Renal cortical epithelial cell (primary cell): ENCODE measurements at regions not wholly inside any gene's neighbourhood (a gene's known extent, or its start where the extent isn't known, plus 50 kb on each side); places are given as distances from the start of the nearest gene placed in this dataset.
"Not testable (repeated sequence)": the region's sequence is repeated elsewhere in the genome, so short reads cannot be mapped to it uniquely, and the experiment has no call there.

Experiments used
- DNase-seq: peaks from one replicate; pipeline ENCODE4 v3.0.0-alpha.2; 2011; ENCODE audit warnings: low read depth

DNA sequence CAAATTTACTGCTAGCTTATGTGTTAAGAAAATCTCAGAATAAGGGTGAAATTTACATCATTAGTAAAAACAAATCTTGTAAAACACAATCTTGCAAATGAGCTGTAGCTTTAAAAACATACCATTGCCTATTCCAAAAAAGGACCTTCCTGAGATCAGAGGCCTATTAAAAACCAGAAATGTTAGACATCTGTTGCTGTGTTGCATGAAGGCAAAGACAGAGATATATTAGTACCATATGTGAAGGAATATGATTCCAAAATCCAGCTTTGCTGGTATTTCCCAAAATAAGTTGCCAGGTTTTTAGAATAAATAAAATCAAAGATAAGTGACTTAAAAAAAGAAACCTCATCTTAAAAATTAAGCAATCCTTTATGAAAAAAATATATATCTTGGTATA lies 504.1 kb upstream of the CDIN1 start:
- no peak for DNase-seq

DNA sequence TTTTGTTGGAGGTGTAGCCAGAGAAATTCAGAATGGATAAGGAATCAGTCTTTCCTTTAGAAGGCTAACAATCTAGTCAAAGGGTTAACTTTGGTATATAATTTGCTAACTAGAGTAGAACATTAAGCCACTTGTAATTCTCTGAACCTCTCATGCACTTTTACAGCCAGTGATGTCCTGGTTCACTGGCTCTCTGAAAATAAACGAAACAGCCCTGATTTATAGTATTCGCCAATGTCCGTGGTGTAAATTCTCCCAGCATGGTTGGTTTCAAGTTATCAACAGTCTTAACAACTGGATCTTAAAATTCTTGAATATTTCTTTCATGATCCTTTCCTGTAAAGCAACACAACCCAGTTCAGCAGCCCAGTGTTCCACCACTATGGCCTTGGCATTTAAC lies 500.4 kb upstream of the CDIN1 start:
- peak; percentile 64 for DNase-seq

DNA sequence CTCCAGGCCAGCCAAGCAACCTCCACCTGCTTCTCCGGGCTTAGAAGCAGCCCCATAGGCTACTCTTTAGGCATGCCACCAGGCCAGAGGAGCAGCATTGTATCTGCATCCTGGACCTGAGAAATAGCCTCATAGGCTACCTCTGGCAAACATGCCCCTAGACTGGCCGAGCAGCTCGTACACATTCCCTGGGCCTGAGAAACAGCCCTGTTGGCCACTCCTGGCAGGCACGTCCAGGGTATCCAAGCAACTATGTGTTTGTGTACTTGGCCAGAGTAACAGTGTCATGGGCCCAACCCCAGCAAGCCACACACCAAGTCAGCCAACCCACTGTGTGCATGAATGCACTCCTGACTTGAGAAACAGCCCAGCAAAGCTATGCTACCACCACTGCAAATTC lies 498.7 kb upstream of the CDIN1 start:
- peak; percentile 29 for DNase-seq

DNA sequence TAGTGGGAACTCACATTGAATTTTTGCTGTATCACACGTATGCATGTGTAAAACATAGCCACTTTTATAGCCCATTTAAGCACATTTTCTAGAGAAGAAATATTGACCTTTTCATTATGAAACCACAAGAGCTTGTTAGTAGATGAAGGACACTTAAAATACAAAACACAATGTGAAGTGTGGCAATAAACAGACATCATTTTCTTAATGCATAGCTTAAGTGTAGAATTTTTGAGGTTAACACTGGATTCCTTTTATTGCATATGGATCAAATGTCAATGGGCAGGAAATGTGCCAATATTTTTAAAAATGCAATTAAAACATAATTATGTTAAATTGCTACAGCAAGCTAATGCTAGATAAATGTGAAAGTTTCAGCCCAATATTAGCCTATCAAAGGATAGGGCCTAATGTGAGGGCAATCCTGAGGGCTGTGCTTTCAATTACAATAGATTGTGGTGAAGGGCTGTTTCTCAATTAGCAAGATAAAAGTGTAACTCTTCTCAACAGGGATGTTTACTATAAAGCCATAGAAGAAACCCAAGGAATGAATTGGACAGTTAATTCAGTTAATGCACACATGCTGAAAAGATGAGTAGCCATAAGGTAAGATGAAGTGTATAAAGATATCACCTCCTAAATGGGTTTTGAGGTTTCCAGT lies 489.0 kb upstream of the CDIN1 start:
- no peak for DNase-seq

DNA sequence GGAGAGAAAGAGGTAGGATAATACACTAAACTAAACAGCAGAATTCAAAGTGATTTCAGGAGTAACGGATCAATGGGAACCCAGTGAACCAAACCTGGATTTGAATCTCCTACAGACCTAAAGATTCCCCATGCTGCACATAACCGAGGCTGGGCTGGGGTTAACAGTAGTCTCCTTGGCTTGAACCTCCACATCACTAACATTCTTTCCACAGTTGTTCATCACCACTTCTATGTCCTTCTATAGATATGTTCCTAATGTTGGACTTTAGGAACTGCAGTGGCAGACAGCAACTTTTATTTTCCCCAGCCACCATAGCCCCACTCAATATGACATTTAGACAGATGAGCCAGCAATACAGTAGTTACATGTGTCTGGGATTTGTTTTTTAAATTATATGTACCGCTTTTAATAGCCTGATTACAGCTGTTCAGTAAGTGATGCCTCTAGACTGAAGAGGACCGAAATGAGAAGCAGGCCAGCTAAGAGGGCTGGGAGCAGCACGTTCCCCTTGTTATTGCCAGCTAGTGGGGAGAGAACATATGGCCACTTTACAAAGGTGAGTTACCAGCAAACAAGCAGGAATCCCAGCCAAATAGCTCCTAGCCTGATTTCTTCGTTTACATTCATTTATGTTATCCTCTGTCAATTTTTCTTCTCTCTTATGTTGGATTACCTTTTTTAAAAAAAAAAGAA lies 472.6 kb upstream of the CDIN1 start:
- DNase-seq, result no peak

DNA sequence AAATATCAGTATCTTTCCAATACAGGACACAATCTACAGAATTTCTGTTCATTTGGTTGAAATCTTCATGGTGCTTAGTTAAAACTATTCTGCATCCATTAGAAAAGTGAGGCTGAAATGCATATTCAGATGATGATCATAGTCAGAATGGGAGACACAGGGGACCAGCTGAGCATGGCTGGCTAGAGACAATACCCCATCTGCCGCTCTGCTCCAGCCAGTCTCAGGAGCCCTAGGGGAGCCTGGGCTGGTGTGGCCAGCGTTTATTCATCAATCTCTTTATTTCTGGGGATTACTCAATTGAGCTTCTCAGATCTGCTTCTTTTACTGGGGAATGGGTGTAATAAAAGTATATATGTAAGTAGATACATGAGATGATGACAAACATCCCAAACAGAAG lies 470.9 kb upstream of the CDIN1 start:
- DNase-seq, result no peak

DNA sequence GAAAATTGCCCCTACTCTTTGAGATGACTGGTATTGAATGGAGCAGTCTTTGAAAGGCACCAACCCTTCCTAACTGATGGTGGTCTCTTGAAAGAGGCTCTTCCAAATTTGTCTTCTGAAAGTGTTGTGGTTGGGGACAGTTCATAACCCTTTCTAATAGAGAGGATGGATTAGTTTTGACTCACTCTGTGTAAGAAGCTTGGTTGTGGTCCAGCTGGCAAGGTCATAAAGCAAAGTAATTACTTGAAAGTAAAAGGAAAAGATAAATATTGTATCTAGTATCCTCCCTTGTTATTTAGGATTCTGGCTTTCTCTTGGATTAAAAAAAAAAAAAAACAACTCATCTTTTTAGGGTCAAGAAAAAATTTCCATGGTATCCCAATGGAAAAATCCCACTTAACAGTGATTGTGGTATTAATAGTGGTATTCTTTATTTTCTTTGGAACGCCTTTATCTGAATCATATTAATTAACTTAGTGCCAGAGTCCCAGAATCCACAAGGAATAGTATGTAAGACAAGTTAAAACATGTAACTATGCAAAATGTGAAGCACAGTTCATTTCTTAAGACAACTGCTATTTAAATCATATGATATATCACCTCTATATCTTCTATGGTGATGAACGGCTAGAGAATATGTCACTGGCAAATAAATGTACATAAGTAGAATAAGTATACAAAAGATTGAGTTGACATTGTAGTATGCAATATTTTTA lies 469.3 kb upstream of the CDIN1 start:
- peak; percentile 7 for DNase-seq

DNA sequence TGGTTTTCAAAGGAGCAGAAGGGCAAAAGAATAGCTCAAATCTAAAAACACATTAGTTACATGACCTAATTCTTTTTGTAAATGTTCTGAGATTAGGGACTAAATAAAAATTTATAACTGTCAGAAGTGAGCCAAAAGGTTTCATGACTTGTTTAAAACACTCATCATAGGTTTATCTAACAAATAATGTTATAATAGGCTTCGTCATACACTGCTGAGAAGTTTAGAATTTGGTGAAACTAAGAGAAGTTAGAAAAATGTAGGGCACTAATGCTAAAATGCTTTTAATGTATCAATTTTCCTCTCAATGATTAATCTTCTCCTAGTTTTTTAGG lies 468.8 kb upstream of the CDIN1 start:
- DNase-seq, result no peak

DNA sequence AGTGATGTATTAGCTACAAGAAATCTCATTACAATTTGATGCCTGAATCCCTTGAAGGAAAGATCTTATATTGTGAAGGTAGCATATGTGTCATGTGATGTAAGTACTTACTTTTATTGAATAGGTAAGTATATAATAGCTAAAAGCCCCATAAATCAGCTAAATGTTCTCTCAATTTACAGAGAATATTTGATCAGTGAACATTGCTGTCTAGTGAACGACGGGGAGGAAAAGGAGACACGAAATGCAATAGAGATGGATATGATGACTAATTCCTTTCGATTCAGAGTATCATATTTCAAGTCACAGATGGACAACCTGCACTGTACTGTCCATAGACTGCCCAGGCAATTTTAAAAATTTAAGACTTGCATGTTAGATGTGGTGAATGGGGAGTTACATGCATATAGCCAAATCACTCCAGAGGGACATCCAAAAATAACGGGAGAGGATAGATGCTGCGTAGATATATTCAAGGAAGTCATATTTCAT lies 462.1 kb upstream of the CDIN1 start:
- DNase-seq, result no peak

DNA sequence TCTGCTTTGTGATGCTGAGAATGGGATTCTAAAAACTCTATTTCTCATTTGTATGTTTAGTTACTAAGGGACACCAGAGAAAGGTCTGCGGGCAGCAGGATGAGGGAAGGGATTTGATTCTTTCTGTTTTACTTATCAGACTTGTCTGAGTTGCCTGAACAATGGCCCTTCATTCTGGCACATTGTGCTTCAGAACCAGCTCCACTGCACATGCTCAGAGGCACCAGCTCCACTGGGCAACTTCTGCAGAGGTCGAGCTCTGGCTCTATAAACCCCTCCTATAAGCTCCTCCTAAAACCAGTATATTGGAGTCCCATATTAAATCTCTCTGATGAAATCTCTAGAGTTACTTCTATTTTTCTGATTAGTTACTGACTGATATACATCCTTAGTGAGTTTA lies 453.2 kb upstream of the CDIN1 start:
- DNase-seq, result no peak

DNA sequence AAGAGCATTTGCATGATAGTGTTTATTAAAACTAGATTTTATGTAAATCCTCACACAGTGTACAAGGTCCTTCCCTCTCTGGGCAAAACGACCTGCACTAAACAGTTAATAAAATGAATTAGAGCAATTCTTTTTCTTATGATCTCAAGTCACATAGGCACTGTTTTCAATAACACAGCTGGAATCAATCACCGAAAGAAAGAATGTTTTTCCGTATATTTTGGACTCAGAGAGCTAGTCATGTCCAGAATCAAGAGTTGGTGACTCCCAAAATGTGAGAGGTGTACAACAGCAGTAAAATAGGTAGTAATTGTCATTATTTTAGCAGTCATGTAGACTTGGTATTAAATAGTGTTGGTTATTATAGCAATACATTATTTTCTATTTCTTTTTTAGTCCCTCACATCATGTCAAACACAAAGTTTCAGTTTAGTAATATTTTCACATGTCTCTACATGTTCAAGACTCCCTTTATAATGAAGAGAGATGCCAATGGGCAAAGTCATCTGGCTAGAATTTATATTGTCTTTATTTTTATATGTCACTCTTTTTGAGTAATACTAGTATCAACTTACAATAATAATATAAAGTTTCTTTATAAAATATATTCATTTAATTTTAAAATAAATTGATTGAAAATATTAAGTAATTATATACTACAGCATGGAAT lies 448.6 kb upstream of the CDIN1 start:
- DNase-seq, result no peak

DNA sequence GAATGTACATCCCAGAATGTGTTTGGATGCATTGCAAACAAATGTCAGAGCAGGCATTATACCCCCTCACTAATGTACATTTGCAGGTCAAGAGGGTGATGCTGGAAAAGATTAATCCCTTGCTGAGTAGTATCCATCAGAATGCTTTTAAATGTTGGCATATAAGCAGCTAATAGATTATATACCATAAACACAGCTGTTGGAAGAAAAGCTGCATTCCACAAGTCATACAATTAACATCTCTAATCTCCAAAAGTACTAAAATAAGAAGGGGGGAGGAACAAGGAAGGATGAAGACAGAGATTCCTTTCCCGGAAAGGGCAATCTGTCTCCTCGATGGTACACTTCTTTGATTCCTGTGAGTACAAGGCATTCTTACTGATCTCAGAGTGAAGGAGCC lies 445.7 kb upstream of the CDIN1 start:
- no peak for DNase-seq

DNA sequence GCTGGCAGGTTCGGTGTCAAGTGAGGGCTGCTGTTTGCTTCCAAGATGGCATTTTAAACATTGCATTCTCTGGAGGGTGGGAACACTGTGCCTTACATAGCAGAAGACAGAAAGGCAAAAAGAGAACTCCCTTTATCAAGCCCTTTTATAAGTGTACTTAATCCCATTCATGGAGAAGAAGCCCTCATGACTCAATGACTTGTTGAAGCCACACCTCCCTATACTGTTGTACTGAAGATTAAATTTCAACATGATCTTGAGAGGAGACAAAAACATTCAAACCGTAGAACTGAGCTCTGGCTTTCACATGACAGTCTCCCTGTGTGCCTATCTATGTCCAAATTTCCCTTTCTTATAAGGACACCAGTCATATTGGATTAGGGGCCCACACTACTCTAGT lies 443.4 kb upstream of the CDIN1 start:
- no peak for DNase-seq

DNA sequence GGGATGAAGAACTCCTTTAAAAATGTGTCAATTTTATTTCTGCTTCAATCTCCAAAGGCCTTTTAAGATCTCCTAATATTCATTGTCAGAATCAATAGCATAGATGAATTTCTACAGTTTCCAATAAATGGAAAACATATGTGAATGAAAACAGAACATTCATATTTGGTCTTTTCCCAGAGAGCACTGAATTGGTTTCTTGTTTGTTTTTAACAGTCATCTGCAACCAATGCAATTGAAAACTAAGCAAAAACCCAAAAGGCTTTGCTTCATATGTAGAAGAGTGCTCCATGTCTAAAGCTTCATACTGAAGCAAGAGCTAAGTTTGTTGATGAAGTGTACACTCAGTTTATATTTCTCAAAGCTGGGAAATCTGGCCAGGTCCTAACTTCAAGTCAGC lies 426.5 kb upstream of the CDIN1 start:
- no peak for DNase-seq

DNA sequence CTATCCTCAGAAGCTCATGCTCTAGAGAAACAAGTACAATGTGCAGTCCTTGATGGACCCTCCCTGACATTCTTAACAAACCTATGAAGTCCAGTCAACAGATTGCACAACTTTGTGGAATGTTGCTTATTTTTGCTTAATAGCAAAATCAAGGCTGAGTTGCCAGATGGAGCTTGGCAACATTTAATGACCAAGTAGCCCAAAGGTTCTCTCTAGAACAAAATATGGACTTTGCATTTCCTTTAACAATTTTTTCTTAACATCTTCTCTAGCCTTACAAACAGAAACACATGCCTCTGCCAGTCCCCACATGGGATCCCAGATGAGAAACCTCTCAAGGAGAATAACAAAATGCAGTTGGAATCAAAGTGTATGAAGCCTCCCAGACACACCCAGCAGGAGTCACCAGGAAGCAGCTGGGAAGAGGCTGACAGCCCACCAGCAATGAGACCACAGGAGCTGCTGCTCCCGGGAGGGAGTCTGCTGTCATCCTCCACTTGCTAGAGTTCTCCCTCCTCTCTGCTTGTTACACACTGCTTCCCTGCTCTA lies 422.5 kb upstream of the CDIN1 start:
- peak; percentile 86 for DNase-seq

DNA sequence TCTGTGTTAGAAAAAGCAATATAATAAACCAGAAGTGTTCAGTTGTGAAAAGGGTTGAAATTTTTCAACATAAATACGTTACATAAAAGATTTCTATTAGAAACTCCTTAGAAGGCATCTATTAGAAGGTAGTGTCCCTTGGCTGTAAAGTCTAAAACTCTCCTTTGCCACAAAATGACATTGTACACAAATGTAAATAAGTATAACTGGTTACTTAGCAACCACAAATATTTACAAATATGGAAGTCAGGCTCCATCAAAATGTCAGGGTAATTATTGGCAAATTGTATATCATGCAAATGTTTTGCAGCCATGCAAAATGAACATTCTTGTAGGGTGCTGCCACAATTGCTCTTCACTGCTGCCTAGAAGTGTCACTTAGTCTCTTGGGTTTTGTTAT lies 419.1 kb upstream of the CDIN1 start:
- no peak for DNase-seq

DNA sequence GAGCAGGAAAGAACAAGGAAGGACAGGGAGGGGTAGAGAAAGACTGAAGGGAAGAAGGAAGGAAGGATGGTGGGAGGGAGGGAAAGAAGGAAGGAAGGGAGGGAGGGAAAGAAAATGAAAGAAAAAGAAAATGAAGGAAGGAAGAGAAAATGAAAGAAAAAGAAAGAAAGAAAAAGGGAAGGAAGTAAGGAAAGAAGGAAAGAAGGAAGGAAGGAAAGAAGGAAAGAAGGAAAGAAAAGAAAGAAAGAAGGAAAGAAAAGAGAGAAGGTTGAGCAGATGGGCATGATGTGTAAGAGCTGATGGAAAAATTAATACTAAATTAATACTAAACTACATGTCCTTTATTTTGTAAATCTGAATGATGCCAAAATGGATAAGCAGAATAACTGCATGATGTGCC lies 418.3 kb upstream of the CDIN1 start:
- no peak for DNase-seq

DNA sequence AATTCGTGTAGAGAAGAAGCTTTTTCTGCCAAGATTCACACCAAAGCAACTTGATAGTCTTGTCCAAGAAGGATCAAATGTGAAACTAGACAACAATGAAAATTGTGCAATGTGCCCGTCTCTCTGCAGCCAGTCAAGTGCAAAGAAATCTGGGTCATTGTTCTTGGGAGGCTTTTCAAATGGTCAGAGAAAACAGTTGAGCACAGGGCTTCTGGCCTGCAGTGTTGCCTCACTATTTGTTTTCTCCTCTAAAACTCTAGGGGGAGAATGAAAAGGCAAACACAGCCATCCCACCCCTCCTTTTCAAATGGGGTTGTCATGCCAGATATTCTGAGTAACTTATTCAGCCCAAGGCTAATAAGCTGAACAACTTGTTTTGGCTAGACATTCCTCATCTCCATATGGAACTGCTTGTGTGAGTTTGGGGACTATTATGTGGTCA lies 417.6 kb upstream of the CDIN1 start:
- DNase-seq, result peak; percentile 89

DNA sequence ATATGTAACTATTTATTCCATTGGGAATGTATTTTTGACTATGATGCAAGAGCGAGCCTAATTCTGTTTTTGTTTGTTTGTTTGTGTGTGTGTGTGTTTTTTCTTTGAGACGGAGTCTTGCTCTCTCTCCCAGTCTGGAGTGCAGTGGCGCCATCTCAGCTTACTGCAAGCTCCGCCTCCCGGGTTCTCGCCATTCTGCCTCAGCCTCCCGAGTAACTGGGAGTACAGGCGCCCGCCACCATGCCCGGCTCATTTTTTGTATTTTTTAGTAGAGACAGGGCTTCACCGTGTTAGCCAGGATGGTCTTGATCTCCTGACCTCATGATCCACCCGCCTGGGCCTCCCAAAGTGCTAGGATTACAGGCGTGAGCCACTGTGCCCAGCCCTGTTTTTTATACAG lies 415.4 kb upstream of the CDIN1 start:
- DNase-seq, result not testable (repeated sequence)

DNA sequence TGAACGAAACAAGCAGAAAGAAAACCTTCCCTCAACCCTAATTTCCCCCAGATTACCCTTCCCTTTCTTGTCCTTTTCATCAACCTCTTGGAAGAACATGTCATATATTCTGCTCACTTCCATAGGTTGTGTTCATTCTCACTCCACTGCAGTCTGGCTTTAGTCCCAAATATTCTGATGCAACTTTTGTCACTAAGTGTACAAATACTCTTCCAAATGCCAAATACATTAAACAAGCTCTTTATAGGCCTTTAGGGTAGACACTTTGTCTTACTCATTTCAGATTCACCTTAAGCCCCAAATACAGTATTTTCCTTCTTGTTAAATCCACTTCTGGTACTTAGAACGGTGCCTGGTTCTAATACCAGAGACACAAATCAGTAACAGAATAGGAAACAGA lies 406.5 kb upstream of the CDIN1 start:
- DNase-seq, result no peak

DNA sequence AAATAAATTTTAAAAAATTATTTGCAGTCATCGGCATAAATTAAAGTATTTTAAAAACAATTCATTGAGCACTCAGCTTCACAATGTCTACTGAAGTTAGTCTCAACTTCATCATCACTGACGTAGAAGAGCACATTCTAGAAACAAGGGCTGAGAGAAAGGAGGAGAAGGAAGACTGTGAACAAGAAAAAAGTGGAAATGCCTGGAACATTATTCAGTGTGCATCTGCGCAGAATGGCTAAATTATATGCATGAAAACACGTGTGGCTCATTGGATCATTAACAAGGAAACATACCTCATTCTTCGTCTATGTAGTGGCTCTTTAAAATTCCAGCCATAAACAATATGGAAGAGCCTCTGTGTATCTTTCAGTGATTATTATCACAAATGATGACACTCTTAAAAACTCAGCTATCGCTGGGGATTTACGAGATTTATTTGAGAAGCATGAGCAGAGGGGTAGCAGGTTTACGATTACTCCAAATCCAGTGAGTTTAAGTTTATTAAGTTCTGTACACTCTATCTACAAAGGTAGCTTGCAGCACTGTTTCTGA lies 404.2 kb upstream of the CDIN1 start:
- DNase-seq, result no peak

DNA sequence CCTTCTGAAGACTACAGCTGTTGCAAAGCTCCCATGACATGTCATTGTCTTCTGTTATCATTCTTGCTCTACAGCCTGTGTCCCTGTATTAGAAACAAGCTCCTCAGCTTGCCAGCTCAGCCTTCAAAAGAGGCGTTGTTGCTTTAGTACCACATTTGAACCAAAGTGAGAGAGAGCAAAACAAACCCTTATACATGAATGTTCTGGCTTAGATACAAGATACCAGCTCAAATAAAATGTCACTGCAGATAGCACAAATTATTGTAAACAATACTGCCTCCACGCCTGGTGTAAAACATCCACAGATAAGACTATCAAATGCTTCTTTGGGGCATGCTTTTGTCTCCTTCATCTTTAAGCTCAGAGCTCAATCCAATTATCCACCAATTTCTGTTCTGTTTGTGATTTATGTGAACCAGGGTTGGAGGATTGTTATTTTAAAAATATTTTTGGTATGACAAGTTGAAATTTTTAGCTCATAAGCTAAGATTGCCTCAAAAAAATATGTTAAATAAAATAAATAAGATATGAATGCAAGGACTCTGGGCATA lies 403.6 kb upstream of the CDIN1 start:
- no peak for DNase-seq
